ENCODE measurements at regions not wholly inside any gene's neighbourhood (a gene's known extent, or its start where the extent isn't known, plus 50 kb on each side); places are given as distances from the start of the nearest gene placed in this dataset.

- TF ChIP-seq POLR2A (IDR thresholded peaks at IDR 0.05) (no peak), CTCF (IDR thresholded peaks at IDR 0.05) (no peak), EP300 (IDR thresholded peaks at IDR 0.05) (no peak)
These were observed 461.6 kb upstream of the DPP6 start for GRCh38 chr7:153590571-153590970.
